T-cell (primary cell): ENCODE measurements at regions not wholly inside any gene's neighbourhood (a gene's known extent, or its start where the extent isn't known, plus 50 kb on each side); places are given as distances from the start of the nearest gene placed in this dataset.
"Not testable (repeated sequence)": the region's sequence is repeated elsewhere in the genome, so short reads cannot be mapped to it uniquely, and the experiment has no call there.

Experiments
- ATAC-seq, 4 experiments: fragments of 200-7000 bp in 3 of 4; fragments of 150-1000 bp in 1 of 4; cut with Tn5 transposase; replicated peaks in 1 of 4; 1 replicate in 3 of 4; 2 replicates in 1 of 4; pipeline ENCODE4 v1.10.0; 2021; ENCODE audit warnings: moderate library complexity in 3 of 4, mild to moderate bottlenecking in 2 of 4, moderate number of reproducible peaks in 1 of 4
- CTCF ChIA-PET, 2 donors: fragments of 300-600 bp; sonication (Branson Sonifier 250); formaldehyde crosslinking; loops; one replicate each; lab custom pipeline; 2022; ENCODE audit warnings: antibody characterized with exemption in 2 of 2; lab: Charles Lee
- POLR2A ChIA-PET, 2 donors: fragments of 300-600 bp; sonication (Branson Sonifier 250); formaldehyde crosslinking; loops; one replicate each; lab custom pipeline; 2022; ENCODE audit warnings: antibody characterized with exemption in 2 of 2; lab: Charles Lee
- DNase-seq, 35 experiments: peaks; one replicate each; pipeline versions ENCODE4 v3.0.0 to v3.0.0-alpha.2; 2013 to 2023
- H3K27ac ChIP-seq: one replicate; pipeline ENCODE4 v1.5.1; 2013; ENCODE audit warnings: low read length
- H3K27me3 ChIP-seq, 2 experiments: replicated peaks in 1 of 2; 1 replicate in 1 of 2; 2 replicates in 1 of 2; pipeline versions ENCODE4 v1.6.1 to v1.7.0; 2013; ENCODE audit warnings: low read length in 1 of 2, mixed read lengths in 1 of 2; ENCODE audit not compliant: control insufficient read depth in 2 of 2, insufficient read depth in 2 of 2; ENCODE audit errors: extremely low read depth in 1 of 2
- H3K36me3 ChIP-seq, 2 donors: 1 replicate in 1 of 2; 2 replicates in 1 of 2; pipeline versions ENCODE4 v1.6.1 to v1.7.0; 2013; ENCODE audit warnings: low read length in 1 of 2; ENCODE audit not compliant: control insufficient read depth in 2 of 2, insufficient read depth in 1 of 2; ENCODE audit errors: extremely low read depth in 1 of 2
- H3K4me1 ChIP-seq, 2 experiments: 1 replicate in 1 of 2; 2 replicates in 1 of 2; pipeline versions ENCODE4 v1.6.1 to v1.7.0; 2013; ENCODE audit warnings: low read length in 2 of 2, mixed read lengths in 1 of 2; ENCODE audit not compliant: insufficient read depth in 2 of 2, control insufficient read depth in 1 of 2; ENCODE audit errors: extremely low read depth in 1 of 2
- H3K4me3 ChIP-seq, 2 donors: 1 replicate in 1 of 2; 2 replicates in 1 of 2; pipeline versions ENCODE4 v1.5.1 to v1.7.0; 2013; ENCODE audit warnings: mild to moderate bottlenecking in 2 of 2, low read length in 1 of 2, moderate library complexity in 1 of 2; ENCODE audit not compliant: control insufficient read depth in 1 of 2; ENCODE audit errors: extremely low read depth in 1 of 2
- H3K9me3 ChIP-seq: 2 replicates; pipeline ENCODE4 v1.7.0; 2013
- H3K27ac Mint-ChIP-seq, 2 donors: one replicate each; pipeline ENCODE4 v1.8.0; 2020 to 2021; ENCODE audit warnings: mild to moderate bottlenecking in 2 of 2, mixed read lengths in 2 of 2
- H3K27me3 Mint-ChIP-seq, 2 donors: one replicate each; pipeline ENCODE4 v1.8.0; 2021 to 2022; ENCODE audit warnings: mixed read lengths in 2 of 2
- H3K36me3 Mint-ChIP-seq: one replicate; pipeline ENCODE4 v1.8.0; 2021; ENCODE audit warnings: mixed read lengths
- H3K4me1 Mint-ChIP-seq, 3 donors: one replicate each; pipeline ENCODE4 v1.8.0; 2020 to 2022; ENCODE audit warnings: mixed read lengths in 3 of 3, mild to moderate bottlenecking in 1 of 3
- H3K4me3 Mint-ChIP-seq, 3 donors: one replicate each; pipeline ENCODE4 v1.8.0; 2020 to 2022; ENCODE audit warnings: mild to moderate bottlenecking in 3 of 3, mixed read lengths in 3 of 3, moderate library complexity in 3 of 3
- H3K9me3 Mint-ChIP-seq, 3 donors: one replicate each; pipeline ENCODE4 v1.8.0; 2020 to 2022; ENCODE audit warnings: mixed read lengths in 3 of 3
- WGBS: methylation state at CpG from one replicate; pipeline ENCODE4 v1.1.5; 2013; ENCODE audit warnings: missing lambda C conversion rate; ENCODE audit not compliant: insufficient coverage; 5-methylcytosine and 5-hydroxymethylcytosine counted together

DNA sequence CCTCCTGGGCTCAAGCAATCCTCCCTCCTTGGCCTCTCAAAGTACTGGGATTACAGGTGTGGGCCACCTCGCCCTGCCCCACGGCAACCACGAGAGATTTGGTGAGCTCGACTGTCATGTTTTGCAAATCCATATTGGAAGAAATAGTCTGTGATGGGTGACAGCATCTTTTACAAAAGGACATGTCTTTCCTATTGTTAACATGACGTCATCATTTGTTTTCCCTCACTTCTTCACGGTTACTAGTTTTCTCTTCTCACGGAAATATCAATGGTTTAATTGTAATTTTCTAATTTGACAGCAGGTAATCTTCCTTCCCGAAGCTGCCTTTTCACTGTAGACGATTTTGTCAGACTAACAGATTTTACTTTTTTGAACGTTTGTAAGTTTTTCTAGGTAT is 110.8 kb upstream of the GREM2 start:
- Histone ChIP-seq H3K9me3 (no peaks in the 10 kb centered on the region), H3K27me3 (peaks cover 0 to 2% of the 10 kb centered on the region in 2 experiments), H3K4me1 (no peaks in the 10 kb centered on the region), H3K4me3 (no peak overlapping the region), H3K27ac (no peak overlapping the region), H3K36me3 (no peaks in the 10 kb centered on the region)
- ChIA-PET POLR2A (no interaction called here), CTCF (no interaction called here)
- ATAC-seq (no peak), DNase-seq (no peak)
- Mint-ChIP-seq H3K4me3 (no peak overlapping the region), H3K36me3 (no peaks in the 10 kb centered on the region), H3K27me3 (peaks cover 4 to 5% of the 10 kb centered on the region in 2 donors), H3K4me1 (no peaks in the 10 kb centered on the region), H3K9me3 (peaks cover 2 to 16% (median 11%) of the 10 kb centered on the region in 3 donors), H3K27ac (no peak overlapping the region)
- WGBS: 100% methylated on average over 1 of the region's 10 CpGs

DNA sequence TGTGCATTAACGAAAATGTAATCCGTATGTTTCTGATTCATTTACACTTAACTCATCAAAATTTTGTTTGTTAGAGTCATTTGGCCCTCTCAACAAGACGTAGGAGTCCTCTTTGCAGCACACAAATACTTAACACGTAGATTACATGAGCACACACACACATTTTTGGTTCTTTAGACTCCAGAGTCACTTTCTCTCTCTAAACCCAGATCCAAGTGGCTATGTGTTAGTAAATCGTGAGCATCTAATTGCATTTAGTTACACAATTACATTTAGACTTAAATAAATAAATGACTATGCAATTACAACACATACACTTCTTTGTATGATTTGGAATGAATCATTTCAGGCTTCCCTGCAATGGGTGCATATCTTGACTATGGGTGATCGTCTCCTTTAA is 109.0 kb upstream of the GREM2 start:
- Mint-ChIP-seq H3K4me1 (no peaks in the 10 kb centered on the region), H3K36me3 (no peaks in the 10 kb centered on the region), H3K27me3 (peaks cover 0 to 4% of the 10 kb centered on the region in 2 donors), H3K4me3 (no peak overlapping the region), H3K27ac (no peak overlapping the region), H3K9me3 (peaks cover under 1 to 4% (median 2%) of the 10 kb centered on the region in 3 donors)
- no peak overlapping the region for H3K4me3 ChIP-seq
- POLR2A ChIA-PET: no interaction called here
- peaks cover 0 to 2% of the 10 kb centered on the region in 2 experiments for H3K27me3 ChIP-seq
- no peaks in the 10 kb centered on the region for H3K4me1 ChIP-seq
- WGBS: 92% methylated on average over 2 of the region's 6 CpGs
- CTCF ChIA-PET: no interaction called here
- H3K9me3 ChIP-seq: no peaks in the 10 kb centered on the region
- no peaks in the 10 kb centered on the region for H3K36me3 ChIP-seq
- DNase-seq (no peak), ATAC-seq (no peak)
- no peak overlapping the region for H3K27ac ChIP-seq

DNA sequence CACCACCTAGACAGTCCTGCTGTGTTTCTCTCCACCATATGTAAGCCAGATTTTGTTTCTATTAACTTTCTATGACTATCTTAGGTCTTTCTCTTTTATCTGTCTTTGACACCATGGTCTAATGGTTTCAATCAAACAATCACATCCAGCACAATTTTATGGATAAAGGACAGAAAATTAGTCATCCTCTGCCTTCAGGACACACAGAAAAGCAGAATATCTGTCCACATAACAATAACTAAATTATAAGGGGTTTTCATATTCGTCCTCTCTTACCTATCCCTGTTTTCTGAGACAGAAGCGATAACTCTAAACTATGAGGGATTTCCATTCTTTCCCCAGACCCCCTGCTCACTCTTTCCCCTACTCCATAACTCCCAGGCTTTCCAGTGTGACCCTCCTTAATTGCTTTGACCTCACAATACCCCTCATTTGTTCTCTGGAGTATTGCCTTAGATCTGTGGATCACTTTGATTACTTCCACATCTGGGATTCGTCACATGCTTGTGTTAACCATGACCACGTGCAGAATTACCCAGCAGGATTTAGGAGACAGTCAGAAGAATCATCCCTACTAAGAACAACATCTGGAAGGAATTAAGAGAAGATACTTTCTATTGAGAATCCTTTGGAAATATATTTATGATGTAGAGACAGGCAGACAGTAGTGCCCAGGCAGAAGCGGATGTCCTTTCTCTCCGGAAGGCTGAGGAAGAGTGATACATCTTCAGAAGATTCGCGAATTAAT is 108.2 kb upstream of the GREM2 start:
- ChIA-PET POLR2A (no interaction called here), CTCF (no interaction called here)
- Histone ChIP-seq H3K9me3 (no peaks in the 10 kb centered on the region), H3K27me3 (peaks cover 0 to 2% of the 10 kb centered on the region in 2 experiments), H3K4me3 (no peak overlapping the region), H3K4me1 (no peaks in the 10 kb centered on the region), H3K36me3 (no peaks in the 10 kb centered on the region), H3K27ac (no peak overlapping the region)
- Mint-ChIP-seq H3K27ac (no peak overlapping the region), H3K4me1 (no peaks in the 10 kb centered on the region), H3K9me3 (peaks cover 0 to 4% (median under 1%) of the 10 kb centered on the region in 3 donors), H3K4me3 (no peak overlapping the region), H3K36me3 (no peaks in the 10 kb centered on the region), H3K27me3 (peaks cover 0 to 4% of the 10 kb centered on the region in 2 donors)
- 70% methylated on average over 2 of the region's 8 CpGs for WGBS
- no peak for ATAC-seq
- no peak for DNase-seq

DNA sequence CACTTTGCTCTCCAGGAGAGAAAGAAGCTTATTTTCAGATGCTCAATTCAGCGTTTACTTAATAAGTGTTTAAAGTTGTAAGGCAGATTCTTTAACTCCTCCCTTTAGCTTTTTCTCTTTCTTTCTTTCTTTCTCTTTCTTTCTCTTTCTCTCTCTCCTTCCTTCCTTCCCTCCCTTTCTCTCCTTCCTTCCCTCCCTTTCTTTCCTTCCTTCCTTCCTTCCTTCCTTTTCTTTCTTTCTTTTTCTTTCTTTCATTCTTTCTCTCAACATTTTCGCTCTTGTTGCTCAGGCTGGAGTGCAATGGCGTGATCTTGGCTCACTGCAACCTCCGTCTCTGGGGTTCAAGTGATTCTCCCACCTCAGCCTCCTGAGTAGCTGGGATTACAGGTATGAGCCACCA is 104.6 kb upstream of the GREM2 start:
- CTCF ChIA-PET, H3K36me3 ChIP-seq, DNase-seq, H3K4me1 Mint-ChIP-seq, H3K4me1 ChIP-seq, POLR2A ChIA-PET, H3K27me3 Mint-ChIP-seq, H3K27me3 ChIP-seq, H3K9me3 Mint-ChIP-seq, H3K27ac Mint-ChIP-seq, H3K36me3 Mint-ChIP-seq, H3K27ac ChIP-seq, H3K4me3 Mint-ChIP-seq, ATAC-seq, H3K9me3 ChIP-seq, H3K4me3 ChIP-seq: not testable (repeated sequence)
- 80% methylated on average over 1 of the region's 4 CpGs for WGBS

DNA sequence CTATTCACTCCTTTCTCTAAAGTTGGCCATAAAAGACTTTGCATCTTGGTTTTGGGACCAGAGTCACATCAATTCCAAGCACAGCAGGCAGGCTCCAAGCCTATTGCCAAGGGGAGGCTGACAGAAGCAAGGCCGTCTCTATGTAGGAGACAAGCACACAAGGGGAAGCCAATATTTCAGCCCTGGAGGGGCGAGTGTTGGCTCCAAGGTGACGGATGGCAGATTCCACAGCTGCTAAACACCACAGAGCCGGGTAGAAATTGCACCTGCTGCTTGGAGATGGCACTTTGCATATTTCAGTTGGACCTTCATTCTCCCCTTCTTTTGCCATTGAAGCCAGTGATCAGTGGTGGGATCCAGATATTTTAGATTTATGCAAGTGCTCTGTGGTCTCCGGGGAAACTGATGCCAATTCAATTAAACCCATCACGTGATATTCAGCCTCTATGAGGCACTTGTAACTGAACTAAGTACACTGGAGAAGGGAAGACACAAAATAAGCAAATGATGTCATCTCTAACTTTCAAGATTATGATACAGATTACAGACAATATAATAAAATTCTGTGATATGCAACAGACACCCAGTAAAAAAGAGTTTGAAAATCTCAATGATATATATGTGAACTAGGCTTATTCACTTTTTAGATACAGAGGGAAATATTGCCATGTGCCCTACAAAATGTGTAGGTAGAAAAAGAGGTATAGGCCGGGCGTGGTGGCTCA is 102.8 kb upstream of the GREM2 start:
- ATAC-seq: no peak
- H3K4me1 Mint-ChIP-seq: no peaks in the 10 kb centered on the region
- Histone ChIP-seq H3K27me3 (no peaks in the 10 kb centered on the region), H3K27ac (no peak overlapping the region), H3K36me3 (no peaks in the 10 kb centered on the region), H3K9me3 (no peaks in the 10 kb centered on the region), H3K4me3 (no peak overlapping the region), H3K4me1 (no peaks in the 10 kb centered on the region)
- ChIA-PET CTCF (no interaction called here), POLR2A (no interaction called here)
- H3K9me3 Mint-ChIP-seq: peaks cover 0 to 10% (median 0%) of the 10 kb centered on the region in 3 donors
- peaks cover 0 to 2% of the 10 kb centered on the region in 2 donors for H3K27me3 Mint-ChIP-seq
- H3K36me3 Mint-ChIP-seq: no peaks in the 10 kb centered on the region
- H3K27ac Mint-ChIP-seq: no peak overlapping the region
- H3K4me3 Mint-ChIP-seq: no peak overlapping the region
- no peak for DNase-seq
- 66% methylated on average over 3 of the region's 8 CpGs for WGBS

DNA sequence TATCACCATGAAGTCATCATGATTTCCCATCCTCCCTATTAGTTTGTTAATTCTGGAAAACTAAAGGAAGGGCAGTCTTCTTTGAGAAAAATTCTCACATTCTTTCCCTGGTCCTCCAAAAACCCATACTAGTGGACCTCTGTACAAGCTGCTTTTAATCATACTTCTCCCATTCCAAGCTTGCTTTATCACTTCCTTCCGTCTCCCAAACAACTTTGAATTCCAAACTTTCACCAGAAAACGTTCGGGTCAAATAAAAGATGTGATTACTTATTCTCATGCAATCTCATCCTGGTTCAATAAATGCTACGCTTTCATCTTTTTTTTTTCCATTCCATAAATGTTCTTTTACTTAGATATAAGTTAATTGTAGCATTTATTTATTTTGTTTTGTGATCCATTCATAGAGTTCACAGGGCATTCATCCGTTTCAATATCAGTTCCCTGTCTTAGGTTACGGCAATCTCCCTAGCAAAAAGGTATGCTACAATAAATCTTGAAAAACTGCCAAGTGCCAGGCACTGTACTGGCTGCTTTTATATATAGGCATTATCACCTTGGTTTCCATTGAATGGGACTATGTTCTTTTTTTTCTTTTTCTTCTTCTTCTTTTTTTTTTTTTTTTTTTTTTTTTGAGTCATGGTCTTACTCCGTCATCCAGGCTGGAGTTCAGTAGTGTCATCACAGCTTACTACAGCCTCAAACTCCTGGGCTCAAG is 100.2 kb upstream of the GREM2 start:
- POLR2A ChIA-PET: interaction anchor here in 1 of 2 donors (0.6 kb wide), 1 partner anchor 128 kb away, joined by 3 read pairs; no protein-coding TSS in a partner anchor
- CTCF ChIA-PET: no interaction called here

More for the DNA sequence above, 100.2 kb upstream of the GREM2 start:
- Histone ChIP-seq H3K4me3 (no peak overlapping the region), H3K4me1 (no peaks in the 10 kb centered on the region), H3K27me3 (no peaks in the 10 kb centered on the region), H3K36me3 (no peaks in the 10 kb centered on the region), H3K27ac (no peak overlapping the region), H3K9me3 (no peaks in the 10 kb centered on the region)
- no peaks in the 10 kb centered on the region for H3K27me3 Mint-ChIP-seq
- 94% methylated on average over 3 of the region's 7 CpGs for WGBS
- no peaks in the 10 kb centered on the region for H3K36me3 Mint-ChIP-seq
- H3K9me3 Mint-ChIP-seq: peaks cover 0 to 14% (median 0%) of the 10 kb centered on the region in 3 donors
- no peak for DNase-seq
- no peak for ATAC-seq
- no peak overlapping the region for H3K4me3 Mint-ChIP-seq
- H3K4me1 Mint-ChIP-seq: no peaks in the 10 kb centered on the region
- H3K27ac Mint-ChIP-seq: no peak overlapping the region
